AG09309 (cell line): ENCODE measurements at regions not wholly inside any gene's neighbourhood (a gene's known extent, or its start where the extent isn't known, plus 50 kb on each side); places are given as distances from the start of the nearest gene placed in this dataset.

Experiments used
- DNase-seq: peaks from one replicate; pipeline ENCODE4 v3.0.0-alpha.2; 2010; ENCODE audit warnings: low read depth
- H3K4me3 ChIP-seq: 2 replicates; pipeline ENCODE4 v1.5.1; 2011; ENCODE audit warnings: mild to moderate bottlenecking, low read depth, low read length, moderate library complexity; ENCODE audit not compliant: control insufficient read depth
- TF ChIP-seq, protein P1 (sequence below): IDR thresholded peaks from 2 replicates; pipeline ENCODE4 v1.5.1; 2011; ENCODE audit warnings: mild to moderate bottlenecking, low read depth, low read length, inconsistent platforms; ENCODE audit not compliant: insufficient read depth, control insufficient read depth; ENCODE audit errors: missing control alignments

DNA sequence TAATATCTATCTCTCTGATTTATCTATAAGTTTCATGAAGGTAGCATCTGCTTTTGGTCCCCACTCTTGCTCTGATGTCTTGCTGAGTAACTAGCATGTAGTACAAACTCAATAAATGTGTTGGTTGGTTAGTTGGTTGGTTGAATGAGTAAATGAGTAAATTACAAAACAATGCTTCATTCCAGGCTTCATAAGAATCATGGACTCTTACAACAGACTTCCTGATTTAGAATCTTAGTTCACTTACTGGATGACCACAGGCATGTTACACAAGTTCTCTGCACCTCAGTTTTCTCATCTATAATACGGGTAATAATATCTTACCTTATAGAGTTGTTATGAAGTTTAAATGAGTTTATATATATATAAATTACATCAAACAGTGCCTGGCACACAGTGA is 98.6 kb downstream of the ZNF281 start:
- H3K4me3 ChIP-seq, result no peak overlapping the region
- TF ChIP-seq, protein P1, sequence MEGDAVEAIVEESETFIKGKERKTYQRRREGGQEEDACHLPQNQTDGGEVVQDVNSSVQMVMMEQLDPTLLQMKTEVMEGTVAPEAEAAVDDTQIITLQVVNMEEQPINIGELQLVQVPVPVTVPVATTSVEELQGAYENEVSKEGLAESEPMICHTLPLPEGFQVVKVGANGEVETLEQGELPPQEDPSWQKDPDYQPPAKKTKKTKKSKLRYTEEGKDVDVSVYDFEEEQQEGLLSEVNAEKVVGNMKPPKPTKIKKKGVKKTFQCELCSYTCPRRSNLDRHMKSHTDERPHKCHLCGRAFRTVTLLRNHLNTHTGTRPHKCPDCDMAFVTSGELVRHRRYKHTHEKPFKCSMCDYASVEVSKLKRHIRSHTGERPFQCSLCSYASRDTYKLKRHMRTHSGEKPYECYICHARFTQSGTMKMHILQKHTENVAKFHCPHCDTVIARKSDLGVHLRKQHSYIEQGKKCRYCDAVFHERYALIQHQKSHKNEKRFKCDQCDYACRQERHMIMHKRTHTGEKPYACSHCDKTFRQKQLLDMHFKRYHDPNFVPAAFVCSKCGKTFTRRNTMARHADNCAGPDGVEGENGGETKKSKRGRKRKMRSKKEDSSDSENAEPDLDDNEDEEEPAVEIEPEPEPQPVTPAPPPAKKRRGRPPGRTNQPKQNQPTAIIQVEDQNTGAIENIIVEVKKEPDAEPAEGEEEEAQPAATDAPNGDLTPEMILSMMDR, result no peak
- no peak for DNase-seq

GRCh38 chr1:200310824-200311223 is 99.0 kb downstream of the ZNF281 start:
- no peak for DNase-seq
- H3K4me3 ChIP-seq, result no peak overlapping the region
- TF ChIP-seq, protein P1, result no peak

GRCh38 chr1:200307755-200308066 is 102.1 kb downstream of the ZNF281 start:
- TF ChIP-seq, protein P1, result no peak
- no peak overlapping the region for H3K4me3 ChIP-seq
- DNase-seq, result no peak

- TF ChIP-seq, protein P1, result peak; percentile 80
- H3K4me3 ChIP-seq, result no peak overlapping the region
- DNase-seq, result no peak
Measured at GRCh38 chr1:200306944-200307754, 102.7 kb downstream of the ZNF281 start.

DNA sequence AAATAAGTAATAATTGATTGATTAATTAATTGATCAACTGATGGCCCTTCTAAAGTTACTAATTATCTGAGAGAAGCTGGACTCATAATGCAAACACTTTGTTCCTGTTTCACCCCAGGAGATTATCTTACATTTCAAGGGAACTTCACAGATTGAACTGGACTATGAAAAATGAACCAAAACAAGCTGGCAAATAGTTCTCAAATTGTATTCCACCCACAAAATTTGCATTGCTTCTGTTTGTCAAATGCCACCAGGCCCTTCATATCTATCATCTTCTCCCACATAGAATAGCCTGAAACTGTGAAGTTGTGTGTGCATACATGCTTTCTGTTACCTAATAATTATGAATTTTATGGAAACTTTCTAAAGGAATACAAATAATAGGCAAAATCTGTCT is 104.0 kb downstream of the ZNF281 start:
- TF ChIP-seq, protein P1, result no peak
- H3K4me3 ChIP-seq, result no peak overlapping the region
- no peak for DNase-seq

DNA sequence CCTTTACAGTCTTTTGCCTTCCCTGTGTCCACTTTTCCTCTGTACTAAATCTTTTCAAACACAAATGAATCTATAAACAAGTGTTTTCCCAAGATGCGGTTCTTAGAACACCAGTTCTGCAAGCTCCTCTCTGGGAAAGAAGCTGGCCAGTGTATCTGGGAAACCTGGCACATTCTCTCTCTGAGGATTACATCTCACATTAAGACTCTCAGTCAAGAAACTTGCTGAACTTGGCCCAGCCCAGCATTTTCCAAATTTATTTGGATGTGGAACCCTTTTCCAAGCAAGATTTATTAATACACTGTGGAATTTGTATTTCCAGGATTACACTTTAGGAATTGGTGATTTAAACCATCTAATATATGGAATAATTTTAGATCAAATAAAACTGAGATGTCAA is 105.7 kb downstream of the ZNF281 start:
- TF ChIP-seq, protein P1, result no peak
- DNase-seq, result no peak
- H3K4me3 ChIP-seq, result no peak overlapping the region

DNA sequence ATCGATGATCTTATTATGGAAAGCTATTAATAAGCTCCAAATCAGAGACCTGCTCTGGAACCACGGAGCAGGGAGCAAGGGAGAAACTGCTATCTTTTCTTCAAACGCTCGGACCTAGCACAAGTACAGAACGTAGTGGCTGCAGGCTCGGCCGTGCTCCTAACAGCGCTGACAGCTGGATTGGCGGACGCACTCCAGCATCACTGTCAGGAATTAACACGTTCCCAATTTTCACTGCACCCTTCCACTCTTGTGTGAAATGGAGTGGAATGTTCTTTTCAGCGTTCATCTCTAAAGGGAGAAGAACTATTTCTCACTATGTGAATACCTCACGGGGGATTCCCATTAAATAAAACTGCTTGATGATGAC is 106.9 kb downstream of the ZNF281 start:
- no peak for DNase-seq
- H3K4me3 ChIP-seq, result peak overlapping the region; percentile 60
- TF ChIP-seq, protein P1, result no peak
